ENCODE measurements at regions not wholly inside any gene's neighbourhood (a gene's known extent, or its start where the extent isn't known, plus 50 kb on each side); places are given as distances from the start of the nearest gene placed in this dataset.

GRCh38 chr14:89614009-89614691 lies 197.1 kb upstream of the FOXN3 start:
- intact Hi-C loops (cut with micrococcal nuclease), result loop anchor here (10.0 kb wide), 2 partner anchors 199 to 301 kb away; partner anchors contain the start of gene FOXN3 (in 1 of the 2)
- Mint-ChIP-seq H3K9me3 (peaks cover 0 to 1% (median 0%) of the 10 kb centered on the region in 7 donors), H3K36me3 (peaks cover 16 to 21% of the 10 kb centered on the region in 2 donors), H3K4me3 (peak overlapping the region in 1 of 2 donors; percentile 16), H3K27me3 (ENCODE audit: low read depth in 3 of 3) (peaks cover 0 to under 1% (median 0%) of the 10 kb centered on the region in 3 donors), H3K4me1 (peaks cover 49% of the 10 kb centered on the region), H3K27ac (peak overlapping the region in 1 of 7 donors; percentile 53)
- Histone ChIP-seq H3K27me3 (ENCODE audit: control insufficient read depth in 2 of 2, insufficient read depth in 2 of 2, low read length in 2 of 2) (no peaks in the 10 kb centered on the region), H3K9ac (ENCODE audit: insufficient read depth, low read length, poor library complexity, severe bottlenecking) (no peak overlapping the region), H3K4me1 (ENCODE audit: control insufficient read depth in 1 of 2, insufficient read depth in 2 of 2, low read length in 2 of 2) (peaks cover 24 to 39% of the 10 kb centered on the region in 2 donors), H2AFZ (ENCODE audit: insufficient read depth, low read depth, low read length, poor library complexity, severe bottlenecking) (no peak overlapping the region), H4K20me1 (ENCODE audit: insufficient read depth, low read length) (peaks cover 59% of the 10 kb centered on the region), H3K4me3 (replicated peaks in 1 of 3; ENCODE audit: low read depth in 2 of 3, low read length in 3 of 3) (no peak overlapping the region), H3K79me2 (ENCODE audit: insufficient read depth, low read length) (peaks cover 97% of the 10 kb centered on the region), H3K36me3 (replicated peaks in 1 of 2; ENCODE audit: control insufficient read depth in 1 of 2, insufficient read depth in 2 of 2, low read length in 2 of 2) (peaks cover 5 to 16% of the 10 kb centered on the region in 2 donors), H3K9me3 (replicated peaks in 1 of 2; ENCODE audit: control insufficient read depth in 1 of 2, insufficient read depth in 1 of 2, low read length in 2 of 2) (no peaks in the 10 kb centered on the region), H3K27ac (ENCODE audit: low read depth in 1 of 2, low read length in 2 of 2) (no peak overlapping the region), H3K4me2 (replicated peaks; ENCODE audit: extremely low read depth, low read length, poor library complexity, severe bottlenecking) (no peak overlapping the region)
- 49% methylated on average over 2 of the region's 4 CpGs for whole genome bisulfite sequencing (ENCODE audit: insufficient coverage)
- peak in 1 of 3 donors; percentile 10 for DNase-seq
- no peak for TF ChIP-seq CTCF (IDR thresholded peaks at IDR 0.05)

- DNase-seq, result no peak
- WGBS (ENCODE audit: insufficient coverage), result no CpG with 5 or more reads among the region's 5 CpGs
- H3K27ac Mint-ChIP-seq, result peak overlapping the region in 1 of 7 donors; percentile 53
- Histone ChIP-seq H3K4me2 (replicated peaks; ENCODE audit: extremely low read depth, low read length, poor library complexity, severe bottlenecking) (no peak overlapping the region), H3K27ac (ENCODE audit: low read depth in 1 of 2, low read length in 2 of 2) (no peak overlapping the region), H3K79me2 (ENCODE audit: insufficient read depth, low read length) (peaks cover 99% of the 10 kb centered on the region), H3K27me3 (ENCODE audit: control insufficient read depth in 2 of 2, insufficient read depth in 2 of 2, low read length in 2 of 2) (no peaks in the 10 kb centered on the region), H3K9ac (ENCODE audit: insufficient read depth, low read length, poor library complexity, severe bottlenecking) (no peak overlapping the region), H4K20me1 (ENCODE audit: insufficient read depth, low read length) (peaks cover 66% of the 10 kb centered on the region), H3K9me3 (replicated peaks in 1 of 2; ENCODE audit: control insufficient read depth in 1 of 2, insufficient read depth in 1 of 2, low read length in 2 of 2) (no peaks in the 10 kb centered on the region), H3K4me1 (ENCODE audit: control insufficient read depth in 1 of 2, insufficient read depth in 2 of 2, low read length in 2 of 2) (peaks cover 24 to 39% of the 10 kb centered on the region in 2 donors), H3K36me3 (replicated peaks in 1 of 2; ENCODE audit: control insufficient read depth in 1 of 2, insufficient read depth in 2 of 2, low read length in 2 of 2) (peaks cover 5 to 18% of the 10 kb centered on the region in 2 donors), H3K4me3 (replicated peaks in 1 of 3; ENCODE audit: low read depth in 2 of 3, low read length in 3 of 3) (no peak overlapping the region), H2AFZ (ENCODE audit: insufficient read depth, low read depth, low read length, poor library complexity, severe bottlenecking) (no peak overlapping the region)
- H3K4me1 Mint-ChIP-seq, result peaks cover 53% of the 10 kb centered on the region
- no peak for TF ChIP-seq CTCF (IDR thresholded peaks at IDR 0.05)
- peaks cover 0 to 5% (median 2%) of the 10 kb centered on the region in 7 donors for H3K9me3 Mint-ChIP-seq
- intact Hi-C loops (cut with micrococcal nuclease), result loop anchor here (10.0 kb wide), 2 partner anchors 199 to 301 kb away; partner anchors contain the start of gene FOXN3 (in 1 of the 2)
- peaks cover 19 to 24% of the 10 kb centered on the region in 2 donors for H3K36me3 Mint-ChIP-seq
- no peak overlapping the region for H3K4me3 Mint-ChIP-seq
- H3K27me3 Mint-ChIP-seq (ENCODE audit: low read depth in 3 of 3), result peaks cover 0 to 2% (median 0%) of the 10 kb centered on the region in 3 donors
These were observed 196.4 kb upstream of the FOXN3 start for GRCh38 chr14:89613260-89614008.
